ENCODE measurements at regions not wholly inside any gene's neighbourhood (a gene's known extent, or its start where the extent isn't known, plus 50 kb on each side); places are given as distances from the start of the nearest gene placed in this dataset.

- no peak for TF ChIP-seq CTCF (IDR thresholded peaks at IDR 0.05; ENCODE audit: unreplicated experiment)
- intact Hi-C loops (cut with micrococcal nuclease; ENCODE audit: unreplicated experiment): no loop called here
- no peaks in the 10 kb centered on the region for H3K36me3 Mint-ChIP-seq (ENCODE audit: insufficient read depth, unreplicated experiment)
- no peak overlapping the region for H3K27ac Mint-ChIP-seq (ENCODE audit: unreplicated experiment)
- H3K27me3 Mint-ChIP-seq (ENCODE audit: unreplicated experiment): no peaks in the 10 kb centered on the region
- peaks cover 11% of the 10 kb centered on the region for H3K4me1 Mint-ChIP-seq (ENCODE audit: low read depth, unreplicated experiment)
- CTCF ChIA-PET: no interaction called here
- DNase-seq: no peak
- BruUV-seq (replicated peaks): no TSS peak
- no peaks in the 10 kb centered on the region for H3K9me3 Mint-ChIP-seq (ENCODE audit: low read depth, unreplicated experiment)
- no peak overlapping the region for H3K4me3 Mint-ChIP-seq (ENCODE audit: low read depth, unreplicated experiment)
These were observed 79.0 kb upstream of the TCF7L2 start for GRCh38 chr10:112871021-112871420.

- Mint-ChIP-seq H3K27me3 (ENCODE audit: unreplicated experiment) (no peaks in the 10 kb centered on the region), H3K4me1 (ENCODE audit: low read depth, unreplicated experiment) (peaks cover 11% of the 10 kb centered on the region), H3K4me3 (ENCODE audit: low read depth, unreplicated experiment) (no peak overlapping the region), H3K36me3 (ENCODE audit: insufficient read depth, unreplicated experiment) (no peaks in the 10 kb centered on the region), H3K9me3 (ENCODE audit: low read depth, unreplicated experiment) (no peaks in the 10 kb centered on the region), H3K27ac (ENCODE audit: unreplicated experiment) (no peak overlapping the region)
- no peak for DNase-seq
- intact Hi-C loops (cut with micrococcal nuclease; ENCODE audit: unreplicated experiment): no loop called here
- no peak for TF ChIP-seq CTCF (IDR thresholded peaks at IDR 0.05; ENCODE audit: unreplicated experiment)
- BruUV-seq (replicated peaks): no TSS peak
- CTCF ChIA-PET: no interaction called here
These were observed 77.3 kb upstream of the TCF7L2 start for GRCh38 chr10:112872728-112873127.

GRCh38 chr10:112873541-112873940, 76.5 kb upstream of the TCF7L2 start:
- no peak overlapping the region for H3K4me3 Mint-ChIP-seq (ENCODE audit: low read depth, unreplicated experiment)
- intact Hi-C loops (cut with micrococcal nuclease; ENCODE audit: unreplicated experiment): no loop called here
- peaks cover 11% of the 10 kb centered on the region for H3K4me1 Mint-ChIP-seq (ENCODE audit: low read depth, unreplicated experiment)
- no peaks in the 10 kb centered on the region for H3K36me3 Mint-ChIP-seq (ENCODE audit: insufficient read depth, unreplicated experiment)
- no peaks in the 10 kb centered on the region for H3K9me3 Mint-ChIP-seq (ENCODE audit: low read depth, unreplicated experiment)
- no TSS peak for BruUV-seq (replicated peaks)
- H3K27me3 Mint-ChIP-seq (ENCODE audit: unreplicated experiment): no peaks in the 10 kb centered on the region
- TF ChIP-seq CTCF (IDR thresholded peaks at IDR 0.05; ENCODE audit: unreplicated experiment): no peak
- no peak for DNase-seq
- CTCF ChIA-PET: no interaction called here
- H3K27ac Mint-ChIP-seq (ENCODE audit: unreplicated experiment): no peak overlapping the region

- no peak for DNase-seq
- TF ChIP-seq CTCF (IDR thresholded peaks at IDR 0.05; ENCODE audit: unreplicated experiment): no peak
- no peaks in the 10 kb centered on the region for H3K36me3 Mint-ChIP-seq (ENCODE audit: insufficient read depth, unreplicated experiment)
- intact Hi-C loops (cut with micrococcal nuclease; ENCODE audit: unreplicated experiment): no loop called here
- no TSS peak for BruUV-seq (replicated peaks)
- H3K27me3 Mint-ChIP-seq (ENCODE audit: unreplicated experiment): no peaks in the 10 kb centered on the region
- H3K4me1 Mint-ChIP-seq (ENCODE audit: low read depth, unreplicated experiment): peaks cover 11% of the 10 kb centered on the region
- H3K27ac Mint-ChIP-seq (ENCODE audit: unreplicated experiment): no peak overlapping the region
- H3K9me3 Mint-ChIP-seq (ENCODE audit: low read depth, unreplicated experiment): no peaks in the 10 kb centered on the region
- CTCF ChIA-PET: no interaction called here
- no peak overlapping the region for H3K4me3 Mint-ChIP-seq (ENCODE audit: low read depth, unreplicated experiment)
These were observed 75.1 kb upstream of the TCF7L2 start for GRCh38 chr10:112874982-112875381.
